Left cardiac atrium (tissue), 4 donors: ENCODE measurements at regions not wholly inside any gene's neighbourhood (a gene's known extent, or its start where the extent isn't known, plus 50 kb on each side); places are given as distances from the start of the nearest gene placed in this dataset.
A peak's percentile ranks its signal among the peaks of the same experiment; 100 is the strongest.

Source experiments
- ATAC-seq, 2 donors: fragments of 200-7000 bp; cut with Tn5 transposase; one replicate each; pipeline ENCODE4 v1.9.1; 2020; ENCODE audit warnings: mild to moderate bottlenecking in 2 of 2, moderate library complexity in 2 of 2
- DNase-seq: peaks from one replicate; pipeline ENCODE4 v3.0.0-alpha.2; 2020
- intact Hi-C, 2 donors: fragments of 100-400 bp; cut with DNase I; formaldehyde crosslinking; loops; one replicate each; pipeline versions ENCODE4 v1.14.1 to v1.15.1; 2022 to 2023
- donor health status: DM: no; HTN: yes; CAD: no.
- donor health status: DM: no; HTN: yes; CAD: no; lungs with severe emphysema.
- donor health status: DM: yes; HTN: yes; CAD: no.
- donor health status: Dilated cardiomyopathy.

GRCh38 chr17:77418609-77419008, 277.8 kb downstream of the SEC14L1 start:
- ATAC-seq (no peak), DNase-seq (no peak)
- intact Hi-C loops, result no loop called here

- DNase-seq, result no peak
- ATAC-seq, result no peak
- intact Hi-C loops, result no loop called here
Observed at GRCh38 chr17:77419095-77419494, 278.3 kb downstream of the SEC14L1 start.

- no peak for ATAC-seq
- DNase-seq, result no peak
Observed at GRCh38 chr17:77419547-77420094, 278.9 kb downstream of the SEC14L1 start.

GRCh38 chr17:77420095-77420803, 279.5 kb downstream of the SEC14L1 start:
- no peak for DNase-seq
- intact Hi-C loops, result loop anchor here (10.0 kb wide), 1 partner anchor 45 kb away; no protein-coding TSS in a partner anchor
- no peak for ATAC-seq

More at GRCh38 chr17:77419547-77420094, 278.9 kb downstream of the SEC14L1 start:
- intact Hi-C loops, result loop anchor here (10.0 kb wide), 1 partner anchor 45 kb away; no protein-coding TSS in a partner anchor

GRCh38 chr17:77420804-77421629, 280.2 kb downstream of the SEC14L1 start:
- intact Hi-C loops, result loop anchor here (10.0 kb wide), 1 partner anchor 46 kb away; no protein-coding TSS in a partner anchor
- no peak for ATAC-seq
- DNase-seq, result no peak

GRCh38 chr17:77421630-77421972, 280.8 kb downstream of the SEC14L1 start:
- no peak for ATAC-seq
- intact Hi-C loops, result loop anchor here (10.0 kb wide), 1 partner anchor 47 kb away; no protein-coding TSS in a partner anchor
- DNase-seq, result no peak

GRCh38 chr17:77422104-77422747, 281.5 kb downstream of the SEC14L1 start:
- intact Hi-C loops, result loop anchor here (10.0 kb wide), 1 partner anchor 47 kb away; no protein-coding TSS in a partner anchor

GRCh38 chr17:77422748-77423113, 282.0 kb downstream of the SEC14L1 start:
- ATAC-seq, result no peak
- intact Hi-C loops, result loop anchor here (10.0 kb wide), 1 partner anchor 48 kb away; no protein-coding TSS in a partner anchor
- no peak for DNase-seq

More at GRCh38 chr17:77422104-77422747, 281.5 kb downstream of the SEC14L1 start:
- DNase-seq, result no peak
- ATAC-seq, result no peak

GRCh38 chr17:77423589-77424451, 283.1 kb downstream of the SEC14L1 start:
- intact Hi-C loops, result loop anchor here (10.0 kb wide), 1 partner anchor 49 kb away; no protein-coding TSS in a partner anchor

GRCh38 chr17:77424585-77425344, 284.0 kb downstream of the SEC14L1 start:
- intact Hi-C loops, result loop anchor here (5.0 to 10.0 kb wide), 2 partner anchors 50 to 97 kb away; no protein-coding TSS in a partner anchor
- peak; percentile 55 to 71 for ATAC-seq
- DNase-seq, result peak; percentile 91

More at GRCh38 chr17:77423589-77424451, 283.1 kb downstream of the SEC14L1 start:
- ATAC-seq, result peak; percentile 63 to 69
- peak; percentile 89 for DNase-seq

GRCh38 chr17:77425348-77425747, 284.6 kb downstream of the SEC14L1 start:
- intact Hi-C loops, result loop anchor here (5.0 to 10.0 kb wide), 2 partner anchors 51 to 98 kb away; no protein-coding TSS in a partner anchor
- DNase-seq (no peak), ATAC-seq (no peak)

GRCh38 chr17:77425791-77426641, 285.2 kb downstream of the SEC14L1 start:
- ATAC-seq, result no peak
- intact Hi-C loops, result loop anchor here (5.0 to 10.0 kb wide), 2 partner anchors 51 to 99 kb away; no protein-coding TSS in a partner anchor
- no peak for DNase-seq

GRCh38 chr17:77426676-77427386, 286.1 kb downstream of the SEC14L1 start:
- DNase-seq (no peak), ATAC-seq (no peak)
- intact Hi-C loops, result loop anchor here (5.0 to 10.0 kb wide), 2 partner anchors 52 to 100 kb away; no protein-coding TSS in a partner anchor

GRCh38 chr17:77427391-77427991, 286.7 kb downstream of the SEC14L1 start:
- intact Hi-C loops, result loop anchor here (5.0 to 10.0 kb wide), 2 partner anchors 53 to 100 kb away; no protein-coding TSS in a partner anchor
- DNase-seq (peak; percentile 76), ATAC-seq (peak in 1 of 2 donors; percentile 30)
